WTC11 (cell line): ENCODE measurements at regions not wholly inside any gene's neighbourhood (a gene's known extent, or its start where the extent isn't known, plus 50 kb on each side); places are given as distances from the start of the nearest gene placed in this dataset.

Experiments used
- ATAC-seq: fragments of 200-7000 bp; cut with Tn5 transposase; 2 replicates; pipeline ENCODE4 v1.10.0; 2021; ENCODE audit warnings: mild to moderate bottlenecking, moderate library complexity
- CTCF ChIA-PET: fragments of 300-600 bp; sonication (Branson Sonifier 250); formaldehyde crosslinking; loops from one replicate; lab custom pipeline; 2021; ENCODE audit warnings: antibody characterized with exemption; lab: Charles Lee
- POLR2A ChIA-PET: fragments of 350-600 bp; sonication (Branson Sonifier 250); formaldehyde crosslinking; loops from one replicate; lab custom pipeline; 2021; ENCODE audit warnings: antibody characterized with exemption; lab: Charles Lee
- DNase-seq: peaks from one replicate; pipeline ENCODE4 v3.0.0; 2021; ENCODE audit warnings: low spot score
- H3K27ac Mint-ChIP-seq: 2 replicates; pipeline ENCODE4 v1.8.0; 2021; ENCODE audit warnings: mixed read lengths
- H3K27me3 Mint-ChIP-seq: 2 replicates; pipeline ENCODE4 v1.8.0; 2021; ENCODE audit warnings: low read depth, mild to moderate bottlenecking, moderate library complexity, mixed read lengths
- H3K36me3 Mint-ChIP-seq: 2 replicates; pipeline ENCODE4 v1.8.0; 2021; ENCODE audit warnings: mixed read lengths
- H3K4me1 Mint-ChIP-seq: 2 replicates; pipeline ENCODE4 v1.8.0; 2022; ENCODE audit warnings: mixed read lengths
- H3K4me3 Mint-ChIP-seq: 2 replicates; pipeline ENCODE4 v1.8.0; 2021; ENCODE audit warnings: mild to moderate bottlenecking, moderate library complexity, mixed read lengths
- H3K9me3 Mint-ChIP-seq: 2 replicates; pipeline ENCODE4 v1.8.0; 2021; ENCODE audit warnings: mixed read lengths
- CBFB ChIP-seq: sonication (generic); formaldehyde crosslinking; IDR thresholded peaks from 2 replicates; pipeline ENCODE4 v1.8.1; 2022; ENCODE audit warnings: mild to moderate bottlenecking, low read depth, missing genetic modification reagents
- E2F1 ChIP-seq: sonication (generic); formaldehyde crosslinking; IDR thresholded peaks from 2 replicates; pipeline ENCODE4 v1.8.0; 2022; ENCODE audit warnings: mild to moderate bottlenecking, missing genetic modification reagents
- E2F5 ChIP-seq: sonication (generic); formaldehyde crosslinking; IDR thresholded peaks from 2 replicates; pipeline ENCODE4 v1.8.1; 2022; ENCODE audit warnings: mild to moderate bottlenecking, moderate library complexity, missing genetic modification reagents
- FOXK1 ChIP-seq: sonication (generic); formaldehyde crosslinking; IDR thresholded peaks from 2 replicates; pipeline ENCODE4 v1.8.0; 2022; ENCODE audit warnings: mild to moderate bottlenecking, moderate library complexity, missing genetic modification reagents
- GABPB1 ChIP-seq: sonication (generic); formaldehyde crosslinking; IDR thresholded peaks from 2 replicates; pipeline ENCODE4 v1.8.1; 2023; ENCODE audit warnings: mild to moderate bottlenecking, missing genetic modification reagents
- IRF2 ChIP-seq: sonication (generic); formaldehyde crosslinking; IDR thresholded peaks from 2 replicates; pipeline ENCODE4 v1.8.0; 2022; ENCODE audit warnings: low read depth, missing genetic modification reagents, borderline replicate concordance
- NR1H2 ChIP-seq: sonication (generic); formaldehyde crosslinking; IDR thresholded peaks from 2 replicates; pipeline ENCODE4 v1.9.0; 2021; ENCODE audit warnings: mild to moderate bottlenecking, moderate library complexity, missing genetic modification reagents
- NR3C1 ChIP-seq: sonication (generic); formaldehyde crosslinking; conservative IDR thresholded peaks from 2 replicates; pipeline ENCODE4 v1.8.1; 2023; ENCODE audit warnings: low read depth, mild to moderate bottlenecking, missing genetic modification reagents
- RELA ChIP-seq: sonication (generic); formaldehyde crosslinking; IDR thresholded peaks from 2 replicates; pipeline ENCODE4 v1.8.1; 2022; ENCODE audit warnings: missing genetic modification reagents, mild to moderate bottlenecking, borderline replicate concordance
- RORB ChIP-seq: fragments of 250-450 bp; sonication (Bioruptor Pico); IDR thresholded peaks from 2 replicates; pipeline ENCODE4 v1.9.0; 2021; ENCODE audit warnings: mild to moderate bottlenecking
- SMAD3 ChIP-seq: sonication (generic); formaldehyde crosslinking; IDR thresholded peaks from 2 replicates; pipeline ENCODE4 v1.8.0; 2022; ENCODE audit warnings: missing genetic modification reagents, mild to moderate bottlenecking, borderline replicate concordance
- SMAD4 ChIP-seq: sonication (generic); formaldehyde crosslinking; IDR thresholded peaks from 2 replicates; pipeline ENCODE4 v1.8.0; 2022; ENCODE audit warnings: mild to moderate bottlenecking, missing genetic modification reagents
- SOX15 ChIP-seq: fragments of 250-450 bp; sonication (Bioruptor Pico); IDR thresholded peaks from 2 replicates; pipeline ENCODE4 v1.9.0; 2021; ENCODE audit warnings: mild to moderate bottlenecking
- TP53 ChIP-seq: sonication (generic); formaldehyde crosslinking; IDR thresholded peaks from 2 replicates; pipeline ENCODE4 v1.8.1; 2023; ENCODE audit warnings: mild to moderate bottlenecking, missing genetic modification reagents
- ZNF232 ChIP-seq: sonication (generic); formaldehyde crosslinking; IDR thresholded peaks from 2 replicates; pipeline ENCODE4 v1.8.0; 2022; ENCODE audit warnings: mild to moderate bottlenecking, missing genetic modification reagents
- ZNF396 ChIP-seq: fragments of 250-450 bp; sonication (Bioruptor Pico); IDR thresholded peaks from 2 replicates; pipeline ENCODE4 v1.8.0; 2021; ENCODE audit warnings: mild to moderate bottlenecking, moderate library complexity, borderline replicate concordance
- ZSCAN18 ChIP-seq: fragments of 250-450 bp; sonication (Bioruptor Pico); IDR thresholded peaks from 2 replicates; pipeline ENCODE4 v2.1.2; 2022; ENCODE audit warnings: mild to moderate bottlenecking, moderate library complexity
- TF ChIP-seq, protein P1 (sequence below): sonication (generic); formaldehyde crosslinking; IDR thresholded peaks from 2 replicates; pipeline ENCODE4 v1.8.1; 2022; ENCODE audit warnings: low read depth, mild to moderate bottlenecking, moderate library complexity, missing genetic modification reagents, borderline replicate concordance
- TF ChIP-seq, protein P2 (sequence below): sonication (generic); formaldehyde crosslinking; IDR thresholded peaks from 2 replicates; pipeline ENCODE4 v1.8.1; 2023; ENCODE audit warnings: mild to moderate bottlenecking, missing genetic modification reagents, moderate library complexity
- TF ChIP-seq, protein P3 (sequence below): fragments of 250-450 bp; sonication (Bioruptor Pico); IDR thresholded peaks from 2 replicates; pipeline ENCODE4 v1.9.0; 2021; ENCODE audit warnings: mild to moderate bottlenecking, borderline replicate concordance

GRCh38 chr12:98048326-98048725 is 467.1 kb upstream of the TMPO start:
- CTCF ChIA-PET, result no interaction called here
- no peak overlapping the region for H3K4me3 Mint-ChIP-seq
- POLR2A ChIA-PET, result no interaction called here
- DNase-seq (no peak), ATAC-seq (no peak)
- H3K4me1 Mint-ChIP-seq, result no peaks in the 10 kb centered on the region
- no peaks in the 10 kb centered on the region for H3K27me3 Mint-ChIP-seq
- no peaks in the 10 kb centered on the region for H3K36me3 Mint-ChIP-seq
- peaks cover 3% of the 10 kb centered on the region; the same call in 1 of the 2 replicates for H3K9me3 Mint-ChIP-seq
- TF ChIP-seq NR3C1 (CRISPR knock-in tag) (no peak), CBFB (CRISPR knock-in tag) (no peak)
- TF ChIP-seq, all 79 proteins: peak for 0
- no peak overlapping the region for H3K27ac Mint-ChIP-seq

DNA sequence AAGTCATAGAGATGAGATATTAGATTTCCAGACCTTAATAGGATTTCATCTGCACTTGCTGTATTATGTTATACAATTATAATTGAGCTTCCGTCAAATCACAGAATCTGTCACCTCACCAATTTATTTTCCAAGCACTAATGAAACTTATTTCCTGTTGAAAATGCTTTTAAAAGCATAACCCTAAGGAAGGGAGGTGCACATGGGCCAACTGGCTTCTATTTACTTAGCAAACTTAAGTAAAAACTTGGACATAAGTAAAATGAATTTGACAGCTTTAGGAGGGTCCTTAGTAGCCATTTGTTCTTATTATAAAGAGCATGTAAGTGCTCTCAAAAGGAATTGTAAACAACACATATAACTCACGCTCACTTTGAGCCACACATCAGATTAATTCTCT is 462.2 kb upstream of the TMPO start:
- H3K9me3 Mint-ChIP-seq, result peaks cover 3% of the 10 kb centered on the region; the same call in 1 of the 2 replicates
- ATAC-seq, result no peak
- H3K4me1 Mint-ChIP-seq, result peaks cover 17% of the 10 kb centered on the region
- no peak overlapping the region for H3K4me3 Mint-ChIP-seq
- ChIA-PET POLR2A (interaction anchor here (0.6 kb wide), 1 partner anchor 94 kb away, joined by 3 read pairs; no protein-coding TSS in a partner anchor), CTCF (no interaction called here)
- no peaks in the 10 kb centered on the region for H3K36me3 Mint-ChIP-seq
- TF ChIP-seq, protein P1, sequence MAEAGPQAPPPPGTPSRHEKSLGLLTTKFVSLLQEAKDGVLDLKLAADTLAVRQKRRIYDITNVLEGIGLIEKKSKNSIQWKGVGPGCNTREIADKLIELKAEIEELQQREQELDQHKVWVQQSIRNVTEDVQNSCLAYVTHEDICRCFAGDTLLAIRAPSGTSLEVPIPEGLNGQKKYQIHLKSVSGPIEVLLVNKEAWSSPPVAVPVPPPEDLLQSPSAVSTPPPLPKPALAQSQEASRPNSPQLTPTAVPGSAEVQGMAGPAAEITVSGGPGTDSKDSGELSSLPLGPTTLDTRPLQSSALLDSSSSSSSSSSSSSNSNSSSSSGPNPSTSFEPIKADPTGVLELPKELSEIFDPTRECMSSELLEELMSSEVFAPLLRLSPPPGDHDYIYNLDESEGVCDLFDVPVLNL (CRISPR knock-in tag), result no peak
- TF ChIP-seq NR1H2 (CRISPR knock-in tag) (no peak), TP53 (CRISPR knock-in tag) (no peak), ZSCAN18 (CRISPR knock-in tag) (no peak), NR3C1 (CRISPR knock-in tag) (no peak), SMAD4 (CRISPR knock-in tag) (no peak), ZNF232 (CRISPR knock-in tag) (no peak), IRF2 (CRISPR knock-in tag) (no peak), GABPB1 (CRISPR knock-in tag) (no peak), FOXK1 (CRISPR knock-in tag) (no peak)
- TF ChIP-seq, protein P2, sequence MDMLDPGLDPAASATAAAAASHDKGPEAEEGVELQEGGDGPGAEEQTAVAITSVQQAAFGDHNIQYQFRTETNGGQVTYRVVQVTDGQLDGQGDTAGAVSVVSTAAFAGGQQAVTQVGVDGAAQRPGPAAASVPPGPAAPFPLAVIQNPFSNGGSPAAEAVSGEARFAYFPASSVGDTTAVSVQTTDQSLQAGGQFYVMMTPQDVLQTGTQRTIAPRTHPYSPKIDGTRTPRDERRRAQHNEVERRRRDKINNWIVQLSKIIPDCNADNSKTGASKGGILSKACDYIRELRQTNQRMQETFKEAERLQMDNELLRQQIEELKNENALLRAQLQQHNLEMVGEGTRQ (CRISPR knock-in tag), result no peak
- TF ChIP-seq, all 79 proteins: peak for 0
- no peak for DNase-seq
- Mint-ChIP-seq H3K27me3 (no peaks in the 10 kb centered on the region; the same call in 1 of the 2 replicates), H3K27ac (no peak overlapping the region)

- Mint-ChIP-seq H3K9me3 (no peaks in the 10 kb centered on the region), H3K27ac (no peak overlapping the region), H3K4me1 (peaks cover 19% of the 10 kb centered on the region), H3K36me3 (no peaks in the 10 kb centered on the region), H3K27me3 (no peaks in the 10 kb centered on the region; the same call in 1 of the 2 replicates), H3K4me3 (no peak overlapping the region)
- DNase-seq, result no peak
- TF ChIP-seq RORB (CRISPR knock-in tag) (no peak), RELA (no peak)
- no peak for ATAC-seq
- ChIA-PET POLR2A (no interaction called here), CTCF (interaction anchor here (1.2 kb wide), 1 partner anchor 340 kb away, joined by 3 read pairs; no protein-coding TSS in a partner anchor)
Observed at GRCh38 chr12:98057701-98058100, 457.7 kb upstream of the TMPO start.

- ChIA-PET POLR2A (no interaction called here), CTCF (interaction anchor here (1.2 kb wide), 1 partner anchor 339 kb away, joined by 3 read pairs; no protein-coding TSS in a partner anchor)
- no peaks in the 10 kb centered on the region for H3K9me3 Mint-ChIP-seq
- H3K4me1 Mint-ChIP-seq, result peaks cover 19% of the 10 kb centered on the region
- no peak overlapping the region for H3K27ac Mint-ChIP-seq
- no peak for DNase-seq
- no peaks in the 10 kb centered on the region for H3K36me3 Mint-ChIP-seq
- H3K4me3 Mint-ChIP-seq, result no peak overlapping the region
- no peak for ATAC-seq
- no peaks in the 10 kb centered on the region; the same call in 1 of the 2 replicates for H3K27me3 Mint-ChIP-seq
- TF ChIP-seq SOX15 (CRISPR knock-in tag) (no peak), E2F1 (CRISPR knock-in tag) (no peak), SMAD3 (CRISPR knock-in tag) (no peak), ZNF396 (CRISPR knock-in tag) (no peak), E2F5 (no peak)
- TF ChIP-seq, protein P3, sequence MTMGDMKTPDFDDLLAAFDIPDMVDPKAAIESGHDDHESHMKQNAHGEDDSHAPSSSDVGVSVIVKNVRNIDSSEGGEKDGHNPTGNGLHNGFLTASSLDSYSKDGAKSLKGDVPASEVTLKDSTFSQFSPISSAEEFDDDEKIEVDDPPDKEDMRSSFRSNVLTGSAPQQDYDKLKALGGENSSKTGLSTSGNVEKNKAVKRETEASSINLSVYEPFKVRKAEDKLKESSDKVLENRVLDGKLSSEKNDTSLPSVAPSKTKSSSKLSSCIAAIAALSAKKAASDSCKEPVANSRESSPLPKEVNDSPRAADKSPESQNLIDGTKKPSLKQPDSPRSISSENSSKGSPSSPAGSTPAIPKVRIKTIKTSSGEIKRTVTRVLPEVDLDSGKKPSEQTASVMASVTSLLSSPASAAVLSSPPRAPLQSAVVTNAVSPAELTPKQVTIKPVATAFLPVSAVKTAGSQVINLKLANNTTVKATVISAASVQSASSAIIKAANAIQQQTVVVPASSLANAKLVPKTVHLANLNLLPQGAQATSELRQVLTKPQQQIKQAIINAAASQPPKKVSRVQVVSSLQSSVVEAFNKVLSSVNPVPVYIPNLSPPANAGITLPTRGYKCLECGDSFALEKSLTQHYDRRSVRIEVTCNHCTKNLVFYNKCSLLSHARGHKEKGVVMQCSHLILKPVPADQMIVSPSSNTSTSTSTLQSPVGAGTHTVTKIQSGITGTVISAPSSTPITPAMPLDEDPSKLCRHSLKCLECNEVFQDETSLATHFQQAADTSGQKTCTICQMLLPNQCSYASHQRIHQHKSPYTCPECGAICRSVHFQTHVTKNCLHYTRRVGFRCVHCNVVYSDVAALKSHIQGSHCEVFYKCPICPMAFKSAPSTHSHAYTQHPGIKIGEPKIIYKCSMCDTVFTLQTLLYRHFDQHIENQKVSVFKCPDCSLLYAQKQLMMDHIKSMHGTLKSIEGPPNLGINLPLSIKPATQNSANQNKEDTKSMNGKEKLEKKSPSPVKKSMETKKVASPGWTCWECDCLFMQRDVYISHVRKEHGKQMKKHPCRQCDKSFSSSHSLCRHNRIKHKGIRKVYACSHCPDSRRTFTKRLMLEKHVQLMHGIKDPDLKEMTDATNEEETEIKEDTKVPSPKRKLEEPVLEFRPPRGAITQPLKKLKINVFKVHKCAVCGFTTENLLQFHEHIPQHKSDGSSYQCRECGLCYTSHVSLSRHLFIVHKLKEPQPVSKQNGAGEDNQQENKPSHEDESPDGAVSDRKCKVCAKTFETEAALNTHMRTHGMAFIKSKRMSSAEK (CRISPR knock-in tag), result no peak
Observed at GRCh38 chr12:98058213-98058612, 457.2 kb upstream of the TMPO start.
